Astrocyte (in vitro differentiated cells and primary cell): ENCODE measurements at regions not wholly inside any gene's neighbourhood (a gene's known extent, or its start where the extent isn't known, plus 50 kb on each side); places are given as distances from the start of the nearest gene placed in this dataset.

ENCODE experiments used
- DNase-seq: peaks from one replicate; pipeline ENCODE4 v3.0.0-alpha.2; 2010; ENCODE audit warnings: low read depth
- FAIRE-seq: peaks from 2 replicates; lab custom pipeline; 2011; peaks lifted over from hg19 to GRCh38; lab: Jason Lieb, UNC
- H2AFZ ChIP-seq: 2 replicates; pipeline ENCODE4 v1.6.0; 2012; ENCODE audit warnings: low read depth, low read length, inconsistent platforms
- H3K27ac ChIP-seq: 2 replicates; pipeline ENCODE4 v1.5.1; 2011; ENCODE audit warnings: low read depth, low read length, inconsistent platforms
- H3K27me3 ChIP-seq: 2 replicates; pipeline ENCODE4 v1.6.0; 2011; ENCODE audit warnings: low read length, inconsistent platforms; ENCODE audit not compliant: insufficient read depth
- H3K36me3 ChIP-seq: 2 replicates; pipeline ENCODE4 v1.5.1; 2011; ENCODE audit warnings: low read length, inconsistent platforms; ENCODE audit not compliant: insufficient read depth
- H3K4me1 ChIP-seq: 2 replicates; pipeline ENCODE4 v1.5.1; 2011; ENCODE audit warnings: low read length, inconsistent platforms; ENCODE audit not compliant: insufficient read depth
- H3K4me2 ChIP-seq: 2 replicates; pipeline ENCODE4 v1.6.0; 2012; ENCODE audit warnings: low read length, inconsistent platforms
- H3K4me3 ChIP-seq: 2 replicates; pipeline ENCODE4 v1.5.1; 2011; ENCODE audit warnings: low read depth, mild to moderate bottlenecking, low read length, inconsistent platforms; ENCODE audit not compliant: insufficient read depth
- H3K79me2 ChIP-seq: 2 replicates; pipeline ENCODE4 v1.6.0; 2012; ENCODE audit warnings: mild to moderate bottlenecking, low read length, inconsistent platforms; ENCODE audit not compliant: insufficient read depth
- H3K9ac ChIP-seq: 2 replicates; pipeline ENCODE4 v1.6.0; 2012; ENCODE audit warnings: mild to moderate bottlenecking, low read length, inconsistent platforms
- H3K9me3 ChIP-seq: 2 replicates; pipeline ENCODE4 v1.5.1; 2012; ENCODE audit warnings: low read depth, mild to moderate bottlenecking, low read length, inconsistent platforms; ENCODE audit not compliant: insufficient read depth
- H4K20me1 ChIP-seq: 2 replicates; pipeline ENCODE4 v1.6.0; 2012; ENCODE audit warnings: low read length, inconsistent platforms; ENCODE audit not compliant: insufficient read depth
- H3K27ac Mint-ChIP-seq: one replicate; pipeline ENCODE4 v1.8.0; 2021; ENCODE audit warnings: mild to moderate bottlenecking, mixed read lengths; ENCODE audit not compliant: unreplicated experiment
- H3K27me3 Mint-ChIP-seq: one replicate; pipeline ENCODE4 v1.8.0; 2021; ENCODE audit warnings: low read depth, mixed read lengths; ENCODE audit not compliant: unreplicated experiment
- H3K36me3 Mint-ChIP-seq: one replicate; pipeline ENCODE4 v1.8.0; 2021; ENCODE audit warnings: low read depth, mixed read lengths; ENCODE audit not compliant: unreplicated experiment
- H3K4me1 Mint-ChIP-seq: one replicate; pipeline ENCODE4 v1.8.0; 2021; ENCODE audit warnings: low read depth, mixed read lengths; ENCODE audit not compliant: unreplicated experiment
- H3K4me3 Mint-ChIP-seq: one replicate; pipeline ENCODE4 v1.8.0; 2021; ENCODE audit warnings: mild to moderate bottlenecking, moderate library complexity, mixed read lengths; ENCODE audit not compliant: unreplicated experiment
- H3K9me3 Mint-ChIP-seq: one replicate; pipeline ENCODE4 v1.8.0; 2021; ENCODE audit warnings: mild to moderate bottlenecking, mixed read lengths; ENCODE audit not compliant: unreplicated experiment
- CTCF ChIP-seq: IDR thresholded peaks from 2 replicates; pipeline ENCODE4 v1.5.1; 2011; ENCODE audit warnings: low read depth, mild to moderate bottlenecking, inconsistent platforms, low read length, moderate library complexity; ENCODE audit not compliant: insufficient read depth
- EZH2 ChIP-seq: IDR thresholded peaks from 2 replicates; pipeline ENCODE4 v1.6.1; 2012; ENCODE audit warnings: mild to moderate bottlenecking, low read length, inconsistent platforms; ENCODE audit not compliant: insufficient read depth

GRCh38 chr2:134119713-134120405 lies 134.0 kb upstream of the MGAT5 start:
- Histone ChIP-seq H3K36me3 (no peaks in the 10 kb centered on the region), H3K9ac (peak overlapping the region; percentile 82), H3K4me2 (peak overlapping the region; percentile 90), H3K4me1 (peaks cover 17% of the 10 kb centered on the region), H2AFZ (peak overlapping the region; percentile 73), H3K27me3 (no peaks in the 10 kb centered on the region), H3K27ac (peak overlapping the region; percentile 50), H3K4me3 (peak overlapping the region; percentile 78), H3K79me2 (peaks cover 37% of the 10 kb centered on the region), H3K9me3 (no peaks in the 10 kb centered on the region), H4K20me1 (peaks cover 30% of the 10 kb centered on the region)
- peak; percentile 89 for DNase-seq
- H3K27me3 Mint-ChIP-seq = no peaks in the 10 kb centered on the region
- peak overlapping the region; percentile 96 for H3K27ac Mint-ChIP-seq
- no peaks in the 10 kb centered on the region for H3K36me3 Mint-ChIP-seq
- no peaks in the 10 kb centered on the region for H3K9me3 Mint-ChIP-seq
- no peak for TF ChIP-seq EZH2
- no peak for TF ChIP-seq CTCF
- H3K4me3 Mint-ChIP-seq = peak overlapping the region; percentile 95
- no peak for FAIRE-seq
- H3K4me1 Mint-ChIP-seq = peaks cover 25% of the 10 kb centered on the region

- Mint-ChIP-seq H3K27me3 (no peaks in the 10 kb centered on the region), H3K36me3 (no peaks in the 10 kb centered on the region), H3K4me3 (peak overlapping the region; percentile 69), H3K27ac (no peak overlapping the region), H3K9me3 (no peaks in the 10 kb centered on the region), H3K4me1 (peaks cover 30% of the 10 kb centered on the region)
- TF ChIP-seq CTCF (no peak), EZH2 (no peak)
- Histone ChIP-seq H3K4me3 (peak overlapping the region; percentile 78), H3K27ac (peak overlapping the region; percentile 23), H3K9ac (peak overlapping the region; percentile 82), H3K79me2 (peaks cover 41% of the 10 kb centered on the region), H3K9me3 (no peaks in the 10 kb centered on the region), H3K36me3 (no peaks in the 10 kb centered on the region), H4K20me1 (peaks cover 35% of the 10 kb centered on the region), H2AFZ (peak overlapping the region; percentile 73), H3K4me2 (peak overlapping the region; percentile 90), H3K4me1 (peaks cover 17% of the 10 kb centered on the region), H3K27me3 (no peaks in the 10 kb centered on the region)
- FAIRE-seq (no peak), DNase-seq (no peak)
These were observed 133.5 kb upstream of the MGAT5 start for GRCh38 chr2:134120406-134120732.
